ENCODE measurements at regions not wholly inside any gene's neighbourhood (a gene's known extent, or its start where the extent isn't known, plus 50 kb on each side); places are given as distances from the start of the nearest gene placed in this dataset.

DNA sequence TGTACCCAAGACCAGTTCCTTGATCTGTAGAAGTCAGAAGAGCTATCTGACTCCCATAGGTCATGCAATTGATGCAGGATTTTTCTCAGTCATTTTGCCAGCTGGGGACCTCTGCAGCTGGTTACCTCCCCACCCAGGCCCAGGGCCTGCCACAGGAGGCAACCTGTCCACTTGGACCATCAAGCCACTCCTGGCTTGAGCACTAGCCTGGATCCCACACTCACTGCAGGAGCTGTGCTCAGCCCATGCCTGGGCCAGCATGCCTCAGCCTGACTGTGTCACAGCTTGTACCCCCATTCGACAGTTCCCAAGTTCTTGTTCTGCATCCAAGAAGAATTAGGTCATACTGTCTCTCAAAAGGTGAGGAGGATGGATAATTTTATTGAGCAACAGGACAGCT is 189.4 kb downstream of the PCDH17 start:
- H3K27ac ChIP-seq, result no peak overlapping the region
- H3K27me3 ChIP-seq, result no peaks in the 10 kb centered on the region
- no peak for DNase-seq
- TF ChIP-seq, protein P1, sequence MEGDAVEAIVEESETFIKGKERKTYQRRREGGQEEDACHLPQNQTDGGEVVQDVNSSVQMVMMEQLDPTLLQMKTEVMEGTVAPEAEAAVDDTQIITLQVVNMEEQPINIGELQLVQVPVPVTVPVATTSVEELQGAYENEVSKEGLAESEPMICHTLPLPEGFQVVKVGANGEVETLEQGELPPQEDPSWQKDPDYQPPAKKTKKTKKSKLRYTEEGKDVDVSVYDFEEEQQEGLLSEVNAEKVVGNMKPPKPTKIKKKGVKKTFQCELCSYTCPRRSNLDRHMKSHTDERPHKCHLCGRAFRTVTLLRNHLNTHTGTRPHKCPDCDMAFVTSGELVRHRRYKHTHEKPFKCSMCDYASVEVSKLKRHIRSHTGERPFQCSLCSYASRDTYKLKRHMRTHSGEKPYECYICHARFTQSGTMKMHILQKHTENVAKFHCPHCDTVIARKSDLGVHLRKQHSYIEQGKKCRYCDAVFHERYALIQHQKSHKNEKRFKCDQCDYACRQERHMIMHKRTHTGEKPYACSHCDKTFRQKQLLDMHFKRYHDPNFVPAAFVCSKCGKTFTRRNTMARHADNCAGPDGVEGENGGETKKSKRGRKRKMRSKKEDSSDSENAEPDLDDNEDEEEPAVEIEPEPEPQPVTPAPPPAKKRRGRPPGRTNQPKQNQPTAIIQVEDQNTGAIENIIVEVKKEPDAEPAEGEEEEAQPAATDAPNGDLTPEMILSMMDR (IDR thresholded peaks at IDR 0.05), result no peak
- TF ChIP-seq POLR2A (IDR thresholded peaks at IDR 0.05), result no peak
- H3K4me3 ChIP-seq, result no peak overlapping the region
- intact Hi-C loops (cut with DNase I; ENCODE audit: low total_unique reads), result no loop called here
- H3K4me1 ChIP-seq, result no peaks in the 10 kb centered on the region
- no peaks in the 10 kb centered on the region for H3K36me3 ChIP-seq
- no peaks in the 10 kb centered on the region for H3K9me3 ChIP-seq

DNA sequence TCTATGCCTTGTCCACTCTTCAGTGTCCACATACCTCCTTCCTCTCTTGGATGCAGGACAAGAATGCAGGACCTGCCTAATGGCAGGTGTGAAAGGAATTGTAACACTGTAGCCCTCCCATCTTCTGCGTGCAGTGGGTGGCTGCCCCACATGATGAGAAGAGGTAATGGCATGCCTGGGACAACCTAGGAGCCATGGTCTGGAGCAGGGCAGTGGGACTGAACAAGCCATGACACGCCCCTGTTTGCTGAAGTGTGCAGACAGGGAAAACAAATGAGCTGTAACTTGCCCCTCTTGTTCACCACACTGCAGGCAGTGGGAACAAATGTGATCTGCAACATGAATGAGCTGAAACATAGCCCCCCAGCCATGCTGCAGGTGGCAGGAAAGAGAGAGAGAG is 192.2 kb downstream of the PCDH17 start:
- no peak overlapping the region for H3K27ac ChIP-seq
- H3K4me1 ChIP-seq, result no peaks in the 10 kb centered on the region
- TF ChIP-seq POLR2A (IDR thresholded peaks at IDR 0.05), result no peak
- TF ChIP-seq, protein P1 (IDR thresholded peaks at IDR 0.05), result no peak
- DNase-seq, result no peak
- H3K36me3 ChIP-seq, result no peaks in the 10 kb centered on the region
- no peak overlapping the region for H3K4me3 ChIP-seq
- H3K27me3 ChIP-seq, result no peaks in the 10 kb centered on the region
- H3K9me3 ChIP-seq, result no peaks in the 10 kb centered on the region
- intact Hi-C loops (cut with DNase I; ENCODE audit: low total_unique reads), result no loop called here

DNA sequence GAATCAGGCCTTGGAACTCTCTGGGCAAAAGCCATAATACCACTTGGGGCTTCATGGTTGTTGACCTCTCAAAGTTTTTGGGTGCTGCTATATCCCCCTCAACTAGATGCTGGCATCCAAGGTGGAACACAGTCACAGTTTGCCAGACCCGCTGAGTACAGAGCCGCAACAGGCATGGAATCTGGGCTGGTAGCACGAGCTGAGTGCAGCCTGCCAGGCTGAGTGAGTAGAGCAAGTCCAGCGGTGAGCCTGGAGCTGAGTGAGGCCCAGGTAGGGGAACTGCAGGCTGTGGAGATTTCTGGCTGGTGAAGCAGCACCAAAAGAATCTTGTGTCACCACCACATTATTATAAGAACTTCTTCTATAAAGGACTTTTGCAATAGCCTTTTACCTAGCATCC is 192.6 kb downstream of the PCDH17 start:
- no peaks in the 10 kb centered on the region for H3K36me3 ChIP-seq
- H3K27me3 ChIP-seq, result no peaks in the 10 kb centered on the region
- no peak overlapping the region for H3K4me3 ChIP-seq
- intact Hi-C loops (cut with DNase I; ENCODE audit: low total_unique reads), result no loop called here
- DNase-seq, result no peak
- no peaks in the 10 kb centered on the region for H3K4me1 ChIP-seq
- no peak overlapping the region for H3K27ac ChIP-seq
- no peaks in the 10 kb centered on the region for H3K9me3 ChIP-seq
- TF ChIP-seq POLR2A (IDR thresholded peaks at IDR 0.05), result no peak
- TF ChIP-seq, protein P1 (IDR thresholded peaks at IDR 0.05), result no peak

DNA sequence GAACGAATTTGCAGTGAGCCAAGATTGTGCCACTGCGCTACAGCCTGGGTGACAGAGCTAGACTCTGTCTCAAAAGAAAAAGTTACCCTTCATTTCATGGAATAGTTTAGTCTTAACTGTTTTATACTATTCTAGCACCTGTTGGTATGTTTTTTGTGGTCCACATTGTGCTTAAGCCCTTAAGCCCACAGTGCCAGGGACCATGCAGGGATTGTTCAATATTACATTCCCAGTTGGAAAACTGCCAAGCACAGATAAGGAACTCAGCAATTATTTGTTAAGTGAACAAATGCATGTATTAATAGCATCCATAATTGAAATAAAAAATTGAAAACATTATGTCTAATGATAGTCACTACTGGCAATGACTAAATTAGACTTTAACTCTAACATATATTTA is 193.5 kb downstream of the PCDH17 start:
- H3K9me3 ChIP-seq, result no peaks in the 10 kb centered on the region
- TF ChIP-seq, protein P1 (IDR thresholded peaks at IDR 0.05), result no peak
- no peak for TF ChIP-seq POLR2A (IDR thresholded peaks at IDR 0.05)
- intact Hi-C loops (cut with DNase I; ENCODE audit: low total_unique reads), result no loop called here
- H3K36me3 ChIP-seq, result no peaks in the 10 kb centered on the region
- DNase-seq, result no peak
- H3K27me3 ChIP-seq, result no peaks in the 10 kb centered on the region
- H3K4me1 ChIP-seq, result no peaks in the 10 kb centered on the region
- no peak overlapping the region for H3K4me3 ChIP-seq
- no peak overlapping the region for H3K27ac ChIP-seq

DNA sequence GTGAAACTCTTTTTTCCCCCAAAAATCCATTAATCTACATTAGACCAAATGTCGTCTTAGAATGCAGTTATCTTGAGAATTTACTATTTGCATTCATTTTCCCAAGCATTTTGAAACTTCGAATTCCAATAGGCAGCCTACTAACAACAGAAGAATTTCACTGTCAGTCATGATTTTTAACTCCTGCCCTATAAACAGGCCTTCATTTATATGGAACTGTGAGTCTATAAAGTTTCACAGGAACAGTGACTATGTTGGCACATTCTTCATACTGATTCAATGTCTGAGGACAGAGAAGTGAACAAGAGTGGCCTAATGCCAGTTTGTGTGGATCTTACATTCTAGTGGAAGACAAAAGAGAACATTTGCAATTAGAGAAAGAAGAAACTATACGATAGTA is 198.0 kb downstream of the PCDH17 start:
- H3K4me1 ChIP-seq, result no peaks in the 10 kb centered on the region
- no peak for DNase-seq
- H3K27me3 ChIP-seq, result no peaks in the 10 kb centered on the region
- H3K36me3 ChIP-seq, result no peaks in the 10 kb centered on the region
- H3K4me3 ChIP-seq, result no peak overlapping the region
- intact Hi-C loops (cut with DNase I; ENCODE audit: low total_unique reads), result no loop called here
- no peaks in the 10 kb centered on the region for H3K9me3 ChIP-seq
- H3K27ac ChIP-seq, result no peak overlapping the region
- TF ChIP-seq, protein P1 (IDR thresholded peaks at IDR 0.05), result no peak
- no peak for TF ChIP-seq POLR2A (IDR thresholded peaks at IDR 0.05)
